Activated T-helper 9 cell treated with anti-CD3 and anti-CD28 coated beads, Interleukin-2, amount 50 U/mL, for 16 hours (primary cell): ENCODE measurements at regions not wholly inside any gene's neighbourhood (a gene's known extent, or its start where the extent isn't known, plus 50 kb on each side); places are given as distances from the start of the nearest gene placed in this dataset.
"Not testable (repeated sequence)": the region's sequence is repeated elsewhere in the genome, so short reads cannot be mapped to it uniquely, and the experiment has no call there.

Experiments used
- DNase-seq: peaks from one replicate; pipeline ENCODE4 v3.0.0-alpha.2; 2020; ENCODE audit warnings: low read depth

DNA sequence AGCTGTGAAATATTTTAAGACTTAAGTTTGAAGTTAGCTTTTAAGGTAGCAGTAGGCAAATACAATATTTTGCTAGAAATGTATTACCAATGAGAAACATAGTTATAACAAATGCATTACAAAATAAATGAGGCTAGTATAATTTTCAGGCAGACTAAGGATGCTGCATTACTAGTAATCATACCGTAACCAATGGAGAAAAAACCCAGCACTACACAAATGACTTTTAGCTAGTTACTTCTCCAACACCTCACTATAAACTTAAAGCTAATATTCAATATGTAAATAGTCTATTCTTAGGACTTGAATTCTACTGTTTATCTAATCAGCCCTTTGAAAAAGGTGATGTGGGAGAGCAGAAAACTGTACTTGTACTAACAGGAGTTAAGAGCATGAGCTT is 285.3 kb upstream of the KLF14 start:
- no peak for DNase-seq

DNA sequence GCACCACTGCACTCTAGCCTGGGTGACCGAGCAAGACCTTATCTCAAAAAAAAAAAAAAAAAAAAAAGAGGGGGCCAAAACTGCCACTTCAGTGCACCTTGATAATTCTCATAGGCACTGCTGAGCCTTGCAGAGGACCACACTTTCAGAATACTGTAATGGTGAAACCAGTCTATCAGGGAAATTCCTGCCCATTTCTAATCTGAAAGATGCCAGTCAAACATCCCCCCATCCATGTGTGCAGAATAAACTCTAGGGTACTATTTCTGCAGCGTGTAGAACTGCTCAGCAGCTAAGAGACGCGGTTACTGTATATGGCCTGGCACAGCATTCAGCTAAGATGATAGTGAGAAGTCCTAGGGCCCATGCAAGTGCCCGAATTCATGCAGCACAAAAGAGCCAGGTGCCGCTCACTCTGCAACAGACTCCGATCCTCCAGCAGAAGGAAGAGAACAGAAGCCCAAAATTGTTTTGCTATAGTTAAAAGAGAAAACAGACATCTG is 286.8 kb upstream of the KLF14 start:
- DNase-seq: no peak

DNA sequence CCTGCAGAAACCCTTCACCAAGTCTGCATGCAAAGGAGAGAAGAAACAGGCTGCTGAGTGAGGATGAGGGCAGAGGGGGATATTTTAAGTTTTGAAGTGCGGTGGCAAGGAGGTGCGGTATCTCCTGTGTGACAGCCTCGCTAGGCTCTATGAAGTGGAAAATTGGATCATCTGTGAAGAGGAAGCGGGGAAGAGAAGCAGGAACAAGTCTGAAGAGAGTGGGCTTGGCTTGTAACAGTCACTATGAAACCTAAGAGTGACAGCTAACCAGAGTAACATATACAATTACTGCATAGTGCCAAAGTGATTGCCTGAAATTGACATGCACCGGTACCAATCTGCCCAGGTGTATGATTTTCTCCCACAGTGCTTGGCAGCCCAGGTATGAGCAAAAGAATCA is 287.5 kb upstream of the KLF14 start:
- no peak for DNase-seq

DNA sequence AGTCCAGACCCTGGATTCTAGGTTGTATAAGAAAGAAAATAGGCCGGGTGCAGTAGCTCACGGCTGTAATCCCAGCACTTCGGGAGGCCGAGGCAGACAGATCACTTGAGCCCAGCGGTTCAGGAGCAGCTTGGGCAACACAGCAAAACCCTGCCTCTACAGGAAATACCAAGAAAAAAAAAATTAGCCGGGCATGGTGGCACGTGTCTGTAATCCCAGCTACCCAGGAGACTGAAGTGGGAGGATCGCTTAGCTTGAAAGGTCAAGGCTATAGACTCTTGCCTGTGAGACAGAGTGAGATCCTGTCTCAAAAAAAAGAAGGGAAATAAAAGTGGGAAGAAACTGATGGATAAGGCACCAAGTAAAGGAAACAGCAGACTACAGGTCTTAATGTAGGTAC is 287.9 kb upstream of the KLF14 start:
- no peak for DNase-seq

- no peak for DNase-seq
These were observed 292.4 kb upstream of the KLF14 start for GRCh38 chr7:131026297-131027000.

GRCh38 chr7:131027287-131027773 is 293.3 kb upstream of the KLF14 start:
- DNase-seq: no peak

GRCh38 chr7:131028295-131028694 is 294.3 kb upstream of the KLF14 start:
- no peak for DNase-seq

DNA sequence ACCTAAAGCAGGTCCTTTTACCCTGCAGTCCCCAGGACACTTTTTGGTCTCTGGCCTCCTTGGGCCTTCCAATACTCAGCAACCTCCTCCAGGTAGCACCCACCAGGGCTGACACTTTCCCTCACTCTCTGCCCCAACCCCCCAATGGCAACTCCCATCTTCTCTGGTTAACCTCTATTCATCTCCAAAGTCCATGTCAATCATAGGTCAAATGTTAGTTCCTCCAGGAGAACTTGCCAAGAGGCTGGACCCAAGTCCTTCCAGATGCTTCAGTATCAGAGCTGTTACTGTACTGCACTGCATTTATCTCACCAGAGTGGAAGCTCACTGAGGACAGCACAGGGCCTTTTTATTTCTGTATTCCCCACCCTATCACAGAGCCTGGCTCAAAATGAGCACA is 295.0 kb upstream of the KLF14 start:
- DNase-seq: no peak

DNA sequence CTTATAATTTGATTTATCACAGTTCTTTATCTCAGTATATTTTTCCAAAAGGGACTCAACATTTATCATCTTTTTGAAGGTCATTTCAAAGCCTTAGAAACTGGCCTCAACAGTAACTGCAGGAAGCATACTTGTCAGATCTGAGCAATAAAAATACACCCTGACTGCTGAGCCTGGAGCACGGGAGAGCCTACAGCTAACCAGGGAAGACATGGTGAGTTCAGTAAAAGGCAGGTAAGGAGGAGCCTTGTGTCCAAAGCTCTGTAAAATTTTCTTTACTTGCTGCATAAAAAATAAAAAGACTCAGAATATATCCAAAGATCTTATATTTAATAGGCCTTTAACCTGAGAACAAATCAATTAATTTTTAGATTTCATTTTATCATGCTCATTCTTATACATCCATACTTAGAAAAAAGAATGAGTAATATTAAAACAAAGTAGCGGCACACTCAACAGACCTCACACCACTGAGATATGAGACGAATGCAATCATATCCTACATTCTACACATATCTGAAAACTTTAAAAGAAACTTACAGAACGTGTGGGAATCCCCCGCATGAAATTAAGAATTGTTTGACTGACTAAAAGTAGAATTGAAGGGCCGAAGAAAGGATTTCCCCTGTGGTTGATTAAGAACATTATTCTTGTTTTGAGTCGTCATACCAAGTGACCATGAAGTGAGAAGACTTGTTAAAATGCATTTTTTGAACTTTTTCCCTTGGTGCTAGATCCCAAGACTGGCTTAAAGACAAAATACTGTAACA is 296.4 kb upstream of the MKLN1 start:
- DNase-seq: no peak

DNA sequence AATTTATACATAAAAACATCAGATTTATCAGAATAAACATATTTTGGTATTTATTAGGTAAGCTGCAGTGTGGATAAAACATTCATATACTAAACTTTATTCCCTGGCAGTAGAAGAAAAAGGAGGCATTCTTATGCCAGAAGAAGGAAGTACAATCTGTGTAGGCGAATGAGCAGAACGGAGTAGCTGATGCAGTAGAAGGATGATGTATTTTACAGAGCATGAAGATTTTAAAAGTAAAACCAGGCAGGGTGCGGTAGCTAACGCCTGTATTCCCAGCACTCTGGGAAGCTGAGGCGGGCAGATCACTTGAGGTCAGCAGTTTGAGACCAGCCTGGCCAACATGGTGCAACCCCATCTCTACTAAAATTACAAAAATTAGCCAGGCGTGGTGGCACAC is 294.9 kb upstream of the MKLN1 start:
- DNase-seq: no peak

- DNase-seq: no peak
These were observed 293.4 kb upstream of the MKLN1 start for GRCh38 chr7:131034166-131034881.

GRCh38 chr7:131035088-131035770 is 292.4 kb upstream of the MKLN1 start:
- no peak for DNase-seq

DNA sequence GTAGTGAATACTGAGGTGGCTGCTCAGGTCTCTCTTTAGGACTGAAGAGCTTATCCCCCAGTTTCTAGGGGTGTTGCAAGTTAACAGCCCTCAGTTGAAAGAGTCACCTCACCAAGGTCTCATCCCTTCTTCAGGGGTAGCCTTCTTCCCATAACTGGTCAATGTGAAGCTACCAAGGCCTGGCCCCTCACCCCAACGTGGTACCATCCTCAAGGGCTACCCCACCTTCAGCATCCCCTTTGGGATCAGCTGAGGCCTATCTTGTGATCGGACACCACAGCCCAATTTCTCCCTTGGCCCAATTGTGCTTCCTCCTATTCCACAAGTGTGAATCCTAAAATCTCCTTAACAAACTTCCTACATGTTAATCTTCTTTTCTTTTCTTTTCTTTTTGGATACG is 289.5 kb upstream of the MKLN1 start:
- DNase-seq: no peak

DNA sequence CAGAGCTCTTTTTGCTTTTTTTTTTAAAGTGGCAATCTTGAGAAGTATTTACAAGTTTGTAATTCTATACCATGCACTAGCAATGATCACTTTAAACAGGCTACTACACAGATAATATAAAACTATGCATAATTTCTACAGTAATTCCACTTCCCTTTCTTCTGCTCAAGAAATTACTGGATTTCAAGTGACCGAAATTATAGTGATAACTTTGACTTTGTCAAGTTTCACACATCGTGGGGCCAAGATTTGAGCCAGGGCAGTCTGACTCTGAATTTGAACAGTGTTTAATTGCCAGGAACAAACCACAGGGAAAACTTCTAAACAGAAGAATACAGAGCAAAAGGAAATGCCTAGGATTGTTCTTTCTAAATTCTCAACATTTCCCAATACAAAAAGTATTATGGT is 288.3 kb upstream of the MKLN1 start:
- no peak for DNase-seq

GRCh38 chr7:131039836-131040235 is 287.8 kb upstream of the MKLN1 start:
- no peak for DNase-seq

- no peak for DNase-seq
These were observed 287.2 kb upstream of the MKLN1 start for GRCh38 chr7:131040467-131040932.

GRCh38 chr7:131041012-131041695 is 286.5 kb upstream of the MKLN1 start:
- DNase-seq: not testable (repeated sequence)

DNA sequence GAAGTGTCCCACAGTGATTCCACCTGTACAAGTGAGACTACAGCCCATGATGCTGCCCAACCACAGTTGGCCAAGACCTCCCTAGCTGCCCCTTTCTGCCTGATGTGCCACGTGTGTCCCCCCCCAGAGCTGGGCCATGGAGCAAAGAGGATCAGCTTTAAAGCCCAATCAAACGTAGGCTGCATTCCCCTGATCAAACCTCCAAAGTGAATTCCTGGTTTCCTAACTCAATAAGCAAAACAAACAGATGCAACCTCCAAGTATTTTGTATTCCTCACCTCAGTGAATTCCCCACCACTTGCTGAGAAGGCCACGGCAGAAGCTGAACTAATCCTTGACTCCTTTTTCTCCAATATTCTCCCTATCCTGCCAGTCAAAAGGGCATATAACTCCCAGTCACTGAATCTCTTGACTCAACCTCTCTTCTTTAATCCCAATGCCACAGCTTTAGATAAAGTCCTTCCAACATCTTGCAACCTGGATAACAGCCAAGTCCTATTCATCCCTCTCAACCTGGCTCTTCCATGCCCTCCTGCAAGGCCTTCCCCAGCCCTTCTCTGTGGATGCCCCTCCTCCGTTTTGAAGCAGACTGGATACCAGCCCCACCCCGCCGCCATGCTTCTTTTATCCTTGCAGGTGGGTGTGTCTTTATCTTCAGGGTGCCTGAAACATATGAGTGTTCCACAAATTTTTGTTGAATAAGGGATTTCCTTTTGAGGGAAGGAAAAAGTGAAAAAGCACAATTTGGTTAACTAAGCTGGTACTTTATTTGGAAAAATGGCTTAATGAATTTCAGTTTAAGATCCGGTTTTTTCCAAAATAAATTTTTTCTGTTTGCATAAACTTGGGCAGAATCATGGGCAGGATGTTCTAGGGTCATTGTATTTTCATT is 285.2 kb upstream of the MKLN1 start:
- DNase-seq: no peak

GRCh38 chr7:131045526-131045925 is 282.1 kb upstream of the MKLN1 start:
- no peak for DNase-seq

- no peak for DNase-seq
These were observed 281.4 kb upstream of the MKLN1 start for GRCh38 chr7:131046246-131046645.
